HCT116 (cell line): ENCODE measurements at regions not wholly inside any gene's neighbourhood (a gene's known extent, or its start where the extent isn't known, plus 50 kb on each side); places are given as distances from the start of the nearest gene placed in this dataset.

Experiments used
- CTCF ChIP-seq, 3 experiments: fragments of 200-600 bp in 1 of 3; sonication (generic) in 1 of 3; IDR thresholded peaks in 2 of 3; conservative IDR thresholded peaks in 1 of 3; 2 replicates each; pipeline ENCODE4 v1.5.1; 2012 to 2017; ENCODE audit warnings: low read depth in 2 of 3, low read length in 2 of 3, antibody characterized with exemption in 1 of 3, borderline replicate concordance in 1 of 3, control low read depth in 1 of 3, mild to moderate bottlenecking in 1 of 3, mixed read lengths in 1 of 3, mixed run types in 1 of 3, moderate library complexity in 1 of 3; ENCODE audit not compliant: insufficient read depth in 1 of 3
- EZH2 ChIP-seq: fragments of 200-600 bp; sonication (generic); IDR thresholded peaks from 2 replicates; pipeline ENCODE4 v1.6.1; 2017; ENCODE audit warnings: antibody characterized with exemption, mixed run types
- EZH2phosphoT487 ChIP-seq: fragments of 200-600 bp; IDR thresholded peaks from 2 replicates; pipeline ENCODE4 v1.6.1; 2018; ENCODE audit warnings: antibody characterized with exemption, borderline replicate concordance
- POLR2A ChIP-seq: IDR thresholded peaks from 2 replicates; pipeline ENCODE4 v1.7.0; 2011; ENCODE audit warnings: borderline replicate concordance; ENCODE audit not compliant: insufficient read depth, insufficient read length; ENCODE audit errors: extremely low read depth
- REST ChIP-seq: IDR thresholded peaks from 2 replicates; pipeline ENCODE4 v1.6.1; 2012; ENCODE audit warnings: low read depth
- SIN3A ChIP-seq: IDR thresholded peaks from 2 replicates; pipeline ENCODE4 v1.6.1; 2012; ENCODE audit warnings: low read depth
- YY1 ChIP-seq: IDR thresholded peaks from 2 replicates; pipeline ENCODE4 v1.6.1; 2011; ENCODE audit warnings: low read length, low read depth, moderate library complexity, mild to moderate bottlenecking; ENCODE audit not compliant: insufficient replicate concordance; ENCODE audit errors: extremely low read depth
- ZBTB33 ChIP-seq: IDR thresholded peaks from 2 replicates; pipeline ENCODE4 v1.6.1; 2011; ENCODE audit warnings: mild to moderate bottlenecking, low read length, moderate library complexity; ENCODE audit not compliant: insufficient replicate concordance; ENCODE audit errors: extremely low read depth
- ZNF274 ChIP-seq: fragments of 200-500 bp; sonication (Bioruptor generic); IDR thresholded peaks from 2 replicates; pipeline ENCODE4 v1.6.1; 2014; ENCODE audit warnings: mild to moderate bottlenecking, low read depth, low read length, inconsistent platforms

- TF ChIP-seq CTCF (IDR thresholded peaks at IDR 0.05 in 2 of 3, conservative IDR thresholded peaks at IDR 0.05 in 1 of 3; ENCODE audit: borderline replicate concordance in 1 of 3, insufficient read depth in 1 of 3, low read depth in 2 of 3, low read length in 2 of 3) = no peak
- TF ChIP-seq POLR2A = no peak
- TF ChIP-seq EZH2phosphoT487 = no peak
- TF ChIP-seq EZH2 = no peak
- TF ChIP-seq ZNF274 = no peak
- TF ChIP-seq REST = no peak
- no peak for TF ChIP-seq SIN3A
- no peak for TF ChIP-seq YY1
- TF ChIP-seq ZBTB33 = no peak
Measured at GRCh38 chr14:27612121-27612520, 1014.3 kb upstream of the NOVA1 start.
